MM.1S (cell line): ENCODE measurements at regions not wholly inside any gene's neighbourhood (a gene's known extent, or its start where the extent isn't known, plus 50 kb on each side); places are given as distances from the start of the nearest gene placed in this dataset.

Experiments
- CTCF ChIP-seq: fragments of 300-600 bp; sonication (generic); IDR thresholded peaks from 2 replicates; pipeline ENCODE4 v1.5.1; 2016; ENCODE audit warnings: antibody characterized with exemption, low read length, mixed read lengths
- EZH2phosphoT487 ChIP-seq: fragments of 300-600 bp; sonication (generic); IDR thresholded peaks from 2 replicates; pipeline ENCODE4 v1.6.1; 2018; ENCODE audit warnings: antibody characterized with exemption, low read length

- TF ChIP-seq EZH2phosphoT487: no peak
- no peak for TF ChIP-seq CTCF
Measured at GRCh38 chr3:132964266-132964665, 73.9 kb upstream of the TMEM108 start.
